SK-N-SH treated with all-trans-retinoic acid at 6 μM for 48 hours (cell line): ENCODE measurements at regions not wholly inside any gene's neighbourhood (a gene's known extent, or its start where the extent isn't known, plus 50 kb on each side); places are given as distances from the start of the nearest gene placed in this dataset.

Experiments used
- ATAC-seq: fragments of 200-7000 bp; cut with Tn5 transposase; 3 replicates; pipeline ENCODE4 v1.9.1; 2020; ENCODE audit warnings: mild to moderate bottlenecking, moderate library complexity
- ARNTL ChIP-seq: fragments of 450-650 bp; formaldehyde crosslinking; IDR thresholded peaks from 2 replicates; pipeline ENCODE4 v1.5.0; 2020; ENCODE audit warnings: low read depth, mild to moderate bottlenecking, moderate library complexity, borderline replicate concordance
- BACH2 ChIP-seq: fragments of 250-450 bp; sonication (Bioruptor Pico); IDR thresholded peaks from 2 replicates; pipeline ENCODE4 v1.9.0; 2021; ENCODE audit warnings: mild to moderate bottlenecking, borderline replicate concordance
- CREB5 ChIP-seq: fragments of 250-450 bp; sonication (Bioruptor Pico); IDR thresholded peaks from 2 replicates; pipeline ENCODE4 v1.5.1; 2020; ENCODE audit warnings: low read depth, mild to moderate bottlenecking, moderate library complexity
- CSDC2 ChIP-seq: fragments of 250-450 bp; sonication (Bioruptor Pico); IDR thresholded peaks from 2 replicates; pipeline ENCODE4 v1.5.0; 2020; ENCODE audit warnings: mild to moderate bottlenecking, moderate library complexity
- CSRNP3 ChIP-seq: fragments of 250-450 bp; sonication (Bioruptor Pico); IDR thresholded peaks from 2 replicates; pipeline ENCODE4 v1.5.1; 2021; ENCODE audit warnings: mild to moderate bottlenecking, moderate library complexity
- ESRRG ChIP-seq: fragments of 250-450 bp; sonication (Bioruptor Pico); IDR thresholded peaks from 2 replicates; pipeline ENCODE4 v1.6.1; 2021; ENCODE audit warnings: mild to moderate bottlenecking
- GLIS3 ChIP-seq: fragments of 250-450 bp; sonication (Bioruptor Pico); IDR thresholded peaks from 2 replicates; pipeline ENCODE4 v1.5.0; 2020; ENCODE audit warnings: mild to moderate bottlenecking, moderate library complexity
- ISL1 ChIP-seq: fragments of 250-450 bp; sonication (Bioruptor Pico); IDR thresholded peaks from 2 replicates; pipeline ENCODE4 v2.1.2; 2022; ENCODE audit warnings: mild to moderate bottlenecking, moderate library complexity
- PATZ1 ChIP-seq: fragments of 250-450 bp; sonication (Bioruptor Pico); IDR thresholded peaks from 2 replicates; pipeline ENCODE4 v1.8.0; 2020; ENCODE audit warnings: mild to moderate bottlenecking, moderate library complexity, borderline replicate concordance
- POU6F1 ChIP-seq: fragments of 250-450 bp; sonication (Bioruptor Pico); IDR thresholded peaks from 2 replicates; pipeline ENCODE4 v1.8.0; 2021; ENCODE audit warnings: low read depth, mild to moderate bottlenecking, moderate library complexity, borderline replicate concordance
- PPARA ChIP-seq: fragments of 250-450 bp; sonication (Bioruptor Pico); IDR thresholded peaks from 2 replicates; pipeline ENCODE4 v1.5.0; 2020; ENCODE audit warnings: mild to moderate bottlenecking, borderline replicate concordance
- RARB ChIP-seq: fragments of 250-450 bp; sonication (Bioruptor Pico); IDR thresholded peaks from 2 replicates; pipeline ENCODE4 v1.8.0; 2021; ENCODE audit warnings: mild to moderate bottlenecking, moderate library complexity
- SNAI2 ChIP-seq: fragments of 250-450 bp; sonication (Bioruptor Pico); IDR thresholded peaks from 2 replicates; pipeline ENCODE4 v1.5.0; 2020; ENCODE audit warnings: mild to moderate bottlenecking, moderate library complexity
- TCF4 ChIP-seq: fragments of 250-450 bp; sonication (Bioruptor Pico); IDR thresholded peaks from 2 replicates; pipeline ENCODE4 v1.8.0; 2021; ENCODE audit warnings: mild to moderate bottlenecking, moderate library complexity, borderline replicate concordance
- TOX ChIP-seq: fragments of 250-450 bp; sonication (Bioruptor Pico); IDR thresholded peaks from 2 replicates; pipeline ENCODE4 v1.8.0; 2021; ENCODE audit warnings: mild to moderate bottlenecking, moderate library complexity, borderline replicate concordance
- TSHZ2 ChIP-seq: fragments of 250-450 bp; sonication (Bioruptor Pico); IDR thresholded peaks from 2 replicates; pipeline ENCODE4 v1.5.0; 2020; ENCODE audit warnings: mild to moderate bottlenecking, moderate library complexity
- ZC3H10 ChIP-seq: fragments of 250-450 bp; sonication (Bioruptor Pico); IDR thresholded peaks from 2 replicates; pipeline ENCODE4 v1.5.1; 2021; ENCODE audit warnings: mild to moderate bottlenecking, moderate library complexity
- ZFP3 ChIP-seq: fragments of 250-450 bp; sonication (Bioruptor Pico); IDR thresholded peaks from 2 replicates; pipeline ENCODE4 v1.5.0; 2020; ENCODE audit warnings: mild to moderate bottlenecking, moderate library complexity
- ZFP30 ChIP-seq: fragments of 450-650 bp; formaldehyde crosslinking; IDR thresholded peaks from 2 replicates; pipeline ENCODE4 v1.5.0; 2022; ENCODE audit warnings: mild to moderate bottlenecking, moderate library complexity
- ZNF565 ChIP-seq: fragments of 450-650 bp; formaldehyde crosslinking; conservative IDR thresholded peaks from 2 replicates; pipeline ENCODE4 v1.5.0; 2020; ENCODE audit warnings: low read depth, mild to moderate bottlenecking, moderate library complexity
- ZNF70 ChIP-seq: fragments of 450-650 bp; formaldehyde crosslinking; IDR thresholded peaks from 2 replicates; pipeline ENCODE4 v1.5.0; 2020; ENCODE audit warnings: mild to moderate bottlenecking, moderate library complexity
- ZNF8 ChIP-seq: fragments of 450-650 bp; formaldehyde crosslinking; IDR thresholded peaks from 2 replicates; pipeline ENCODE4 v1.5.0; 2020; ENCODE audit warnings: mild to moderate bottlenecking, moderate library complexity

- TF ChIP-seq ZFP3 (CRISPR knock-in tag) (no peak), ZNF565 (CRISPR knock-in tag) (no peak), ISL1 (CRISPR knock-in tag) (no peak), ZNF70 (CRISPR knock-in tag) (no peak), ZNF8 (CRISPR knock-in tag) (no peak), PATZ1 (no peak), ESRRG (CRISPR knock-in tag) (no peak), ZFP30 (CRISPR knock-in tag) (no peak), PPARA (CRISPR knock-in tag) (no peak), TCF4 (CRISPR knock-in tag) (no peak), ARNTL (no peak), ZC3H10 (CRISPR knock-in tag) (no peak), TOX (CRISPR knock-in tag) (no peak)
- ATAC-seq, result no peak
These were observed 772.0 kb downstream of the HACE1 start for GRCh38 chr6:104087765-104088164.

- ATAC-seq, result no peak
- no peak for TF ChIP-seq ARNTL
- no peak for TF ChIP-seq CREB5 (CRISPR knock-in tag)
- no peak for TF ChIP-seq ZNF8 (CRISPR knock-in tag)
- TF ChIP-seq POU6F1 (CRISPR knock-in tag), result no peak
- no peak for TF ChIP-seq BACH2
- TF ChIP-seq TSHZ2 (CRISPR knock-in tag), result no peak
- no peak for TF ChIP-seq ZNF70 (CRISPR knock-in tag)
- TF ChIP-seq ISL1 (CRISPR knock-in tag), result no peak
- no peak for TF ChIP-seq CSRNP3 (CRISPR knock-in tag)
- no peak for TF ChIP-seq ZNF565 (CRISPR knock-in tag)
- TF ChIP-seq SNAI2, result no peak
- TF ChIP-seq GLIS3, result no peak
- no peak for TF ChIP-seq ESRRG (CRISPR knock-in tag)
- TF ChIP-seq PATZ1, result no peak
- no peak for TF ChIP-seq RARB (CRISPR knock-in tag)
- no peak for TF ChIP-seq ZFP3 (CRISPR knock-in tag)
- TF ChIP-seq CSDC2 (CRISPR knock-in tag), result no peak
- no peak for TF ChIP-seq TCF4 (CRISPR knock-in tag)
- no peak for TF ChIP-seq PPARA (CRISPR knock-in tag)
These were observed 791.4 kb downstream of the HACE1 start for GRCh38 chr6:104068281-104068680.
